Hematopoietic multipotent progenitor cell treated with erythropoietin and hydrocortisone succinate and interleukin-3 and kit ligand, for 15 days (in vitro differentiated cells): ENCODE measurements at regions not wholly inside any gene's neighbourhood (a gene's known extent, or its start where the extent isn't known, plus 50 kb on each side); places are given as distances from the start of the nearest gene placed in this dataset.
"Not testable (repeated sequence)": the region's sequence is repeated elsewhere in the genome, so short reads cannot be mapped to it uniquely, and the experiment has no call there.

Experiments used
- DNase-seq: peaks from one replicate; pipeline ENCODE4 v3.0.0-alpha.2; 2015; ENCODE audit warnings: low spot score

- DNase-seq = not testable (repeated sequence)
These were observed 350.0 kb downstream of the GOLGA6L6 start for GRCh38 chr15:20191508-20192125.

GRCh38 chr15:20188611-20189010 lies 353.0 kb downstream of the GOLGA6L6 start:
- not testable (repeated sequence) for DNase-seq

GRCh38 chr15:20187370-20188355 lies 353.9 kb downstream of the GOLGA6L6 start:
- DNase-seq = not testable (repeated sequence)

GRCh38 chr15:20184879-20185278 lies 356.7 kb downstream of the GOLGA6L6 start:
- not testable (repeated sequence) for DNase-seq

- not testable (repeated sequence) for DNase-seq
These were observed 373.4 kb downstream of the GOLGA6L6 start for GRCh38 chr15:20168221-20168620.

- not testable (repeated sequence) for DNase-seq
These were observed 388.1 kb downstream of the GOLGA6L6 start for GRCh38 chr15:20153528-20153927.

GRCh38 chr15:20148679-20149078 lies 392.9 kb downstream of the GOLGA6L6 start:
- DNase-seq = not testable (repeated sequence)

- not testable (repeated sequence) for DNase-seq
These were observed 393.6 kb downstream of the GOLGA6L6 start for GRCh38 chr15:20148008-20148407.

- DNase-seq = not testable (repeated sequence)
These were observed 397.1 kb downstream of the GOLGA6L6 start for GRCh38 chr15:20144333-20145036.

- DNase-seq = not testable (repeated sequence)
These were observed 398.7 kb downstream of the GOLGA6L6 start for GRCh38 chr15:20142906-20143305.

- DNase-seq = not testable (repeated sequence)
These were observed 399.2 kb downstream of the GOLGA6L6 start for GRCh38 chr15:20142410-20142809.

GRCh38 chr15:20124668-20125067 lies 416.9 kb downstream of the GOLGA6L6 start:
- not testable (repeated sequence) for DNase-seq

GRCh38 chr15:20106026-20106425 lies 435.6 kb downstream of the GOLGA6L6 start:
- DNase-seq = no peak

GRCh38 chr15:20105011-20105990 lies 436.3 kb downstream of the GOLGA6L6 start:
- DNase-seq = not testable (repeated sequence)

- not testable (repeated sequence) for DNase-seq
These were observed 437.0 kb downstream of the GOLGA6L6 start for GRCh38 chr15:20104551-20104950.

- DNase-seq = not testable (repeated sequence)
These were observed 438.7 kb downstream of the GOLGA6L6 start for GRCh38 chr15:20102862-20103261.

GRCh38 chr15:20102209-20102608 lies 439.4 kb downstream of the GOLGA6L6 start:
- DNase-seq = not testable (repeated sequence)

- DNase-seq = not testable (repeated sequence)
These were observed 440.3 kb downstream of the GOLGA6L6 start for GRCh38 chr15:20101281-20101680.

GRCh38 chr15:20100604-20101270 lies 440.9 kb downstream of the GOLGA6L6 start:
- DNase-seq = not testable (repeated sequence)

GRCh38 chr15:20095699-20096303 lies 445.8 kb downstream of the GOLGA6L6 start:
- DNase-seq = not testable (repeated sequence)
